Psoas muscle (tissue), 7 donors: ENCODE measurements at regions not wholly inside any gene's neighbourhood (a gene's known extent, or its start where the extent isn't known, plus 50 kb on each side); places are given as distances from the start of the nearest gene placed in this dataset.
"Not testable (repeated sequence)": the region's sequence is repeated elsewhere in the genome, so short reads cannot be mapped to it uniquely, and the experiment has no call there.

Source experiments
- ATAC-seq, 4 donors: fragments of 200-7000 bp; cut with Tn5 transposase; one replicate each; pipeline ENCODE4 v1.9.1; 2020; ENCODE audit warnings: moderate library complexity in 3 of 4, mild to moderate bottlenecking in 2 of 4
- DNase-seq, 2 donors: peaks; one replicate each; pipeline ENCODE4 v3.0.0-alpha.2; 2020
- H3K27ac ChIP-seq: fragments of 200-600 bp; one replicate; pipeline ENCODE4 v1.8.0; 2022
- H3K27me3 ChIP-seq, 3 donors: fragments of 200-600 bp in 1 of 3; one replicate each; pipeline versions ENCODE4 v1.6.1 to v1.8.0; 2013 to 2022; ENCODE audit warnings: low read length in 2 of 3, mild to moderate bottlenecking in 2 of 3, moderate library complexity in 1 of 3; ENCODE audit not compliant: insufficient read depth in 3 of 3
- H3K36me3 ChIP-seq, 2 donors: fragments of 200-600 bp in 1 of 2; one replicate each; pipeline versions ENCODE4 v1.6.1 to v1.8.0; 2013 to 2022; ENCODE audit warnings: low read depth in 1 of 2, mild to moderate bottlenecking in 1 of 2, moderate library complexity in 1 of 2; ENCODE audit not compliant: insufficient read depth in 1 of 2
- H3K4me1 ChIP-seq: fragments of 200-600 bp; one replicate; pipeline ENCODE4 v1.8.0; 2022
- H3K4me3 ChIP-seq: fragments of 200-600 bp; one replicate; pipeline ENCODE4 v1.8.0; 2022; ENCODE audit warnings: mild to moderate bottlenecking
- H3K9me3 ChIP-seq: fragments of 200-600 bp; one replicate; pipeline ENCODE4 v1.8.0; 2022
- WGBS, 3 donors: extraction: QIAGEN DNeasy Blood & Tissue Kit; methylation state at CpG; one replicate each; pipeline versions ENCODE4 v1.1.6 to v1.1.7; 2013; 5-methylcytosine and 5-hydroxymethylcytosine counted together
- intact Hi-C, 2 donors: fragments of 100-400 bp; cut with DNase I; formaldehyde crosslinking; loops; one replicate each; pipeline versions ENCODE4 v1.11.0 to v1.14.2; 2022
- TF ChIP-seq, protein P1 (sequence below): fragments of 200-600 bp; IDR thresholded peaks from one replicate; pipeline ENCODE4 v1.8.0; 2022; ENCODE audit warnings: antibody characterized with exemption
- donor health status: healthy with polysubstance abuse.
- donor health status: DM: no; HTN: no; CAD: no; lungs with moderate emphysema.
- donor health status: Bipolar disorder and iron deficiency.
- donor health status: healthy.
- donor health status: DM: yes; HTN: yes; CAD: no.
- donor health status: DM: no; HTN: no; CAD: no.
- donor health status: DM: yes; HTN: yes; CAD: no.

DNA sequence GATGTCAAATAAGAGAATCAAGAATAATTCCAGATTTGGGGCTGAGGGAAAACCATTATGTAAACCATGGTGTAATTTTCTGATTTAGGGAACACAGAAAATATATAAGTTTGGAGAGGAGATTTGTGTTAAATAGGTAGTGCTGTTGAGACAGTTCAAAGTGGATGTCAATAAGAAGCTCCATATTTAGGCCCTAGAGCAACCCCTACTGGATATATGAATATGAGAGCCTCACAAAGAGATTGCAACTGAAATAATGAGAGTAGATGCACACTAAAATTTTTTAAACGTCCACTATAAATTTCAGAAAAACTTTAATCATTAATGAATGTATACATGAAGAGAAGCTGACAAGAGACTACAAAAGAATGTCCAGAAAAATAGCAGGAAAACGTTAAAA is 1447.8 kb upstream of the PRMT6 start:
- Histone ChIP-seq H3K27me3 (no peaks in the 10 kb centered on the region), H3K36me3 (no peaks in the 10 kb centered on the region), H3K4me1 (no peaks in the 10 kb centered on the region), H3K27ac (no peak overlapping the region), H3K4me3 (no peak overlapping the region), H3K9me3 (no peaks in the 10 kb centered on the region)
- TF ChIP-seq, protein P1, sequence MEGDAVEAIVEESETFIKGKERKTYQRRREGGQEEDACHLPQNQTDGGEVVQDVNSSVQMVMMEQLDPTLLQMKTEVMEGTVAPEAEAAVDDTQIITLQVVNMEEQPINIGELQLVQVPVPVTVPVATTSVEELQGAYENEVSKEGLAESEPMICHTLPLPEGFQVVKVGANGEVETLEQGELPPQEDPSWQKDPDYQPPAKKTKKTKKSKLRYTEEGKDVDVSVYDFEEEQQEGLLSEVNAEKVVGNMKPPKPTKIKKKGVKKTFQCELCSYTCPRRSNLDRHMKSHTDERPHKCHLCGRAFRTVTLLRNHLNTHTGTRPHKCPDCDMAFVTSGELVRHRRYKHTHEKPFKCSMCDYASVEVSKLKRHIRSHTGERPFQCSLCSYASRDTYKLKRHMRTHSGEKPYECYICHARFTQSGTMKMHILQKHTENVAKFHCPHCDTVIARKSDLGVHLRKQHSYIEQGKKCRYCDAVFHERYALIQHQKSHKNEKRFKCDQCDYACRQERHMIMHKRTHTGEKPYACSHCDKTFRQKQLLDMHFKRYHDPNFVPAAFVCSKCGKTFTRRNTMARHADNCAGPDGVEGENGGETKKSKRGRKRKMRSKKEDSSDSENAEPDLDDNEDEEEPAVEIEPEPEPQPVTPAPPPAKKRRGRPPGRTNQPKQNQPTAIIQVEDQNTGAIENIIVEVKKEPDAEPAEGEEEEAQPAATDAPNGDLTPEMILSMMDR, result no peak
- intact Hi-C loops, result no loop called here
- DNase-seq (no peak), ATAC-seq (no peak)
- 33 to 43% (median 34%) methylated on average over 2 of the region's 2 CpGs for WGBS, 3 donors

DNA sequence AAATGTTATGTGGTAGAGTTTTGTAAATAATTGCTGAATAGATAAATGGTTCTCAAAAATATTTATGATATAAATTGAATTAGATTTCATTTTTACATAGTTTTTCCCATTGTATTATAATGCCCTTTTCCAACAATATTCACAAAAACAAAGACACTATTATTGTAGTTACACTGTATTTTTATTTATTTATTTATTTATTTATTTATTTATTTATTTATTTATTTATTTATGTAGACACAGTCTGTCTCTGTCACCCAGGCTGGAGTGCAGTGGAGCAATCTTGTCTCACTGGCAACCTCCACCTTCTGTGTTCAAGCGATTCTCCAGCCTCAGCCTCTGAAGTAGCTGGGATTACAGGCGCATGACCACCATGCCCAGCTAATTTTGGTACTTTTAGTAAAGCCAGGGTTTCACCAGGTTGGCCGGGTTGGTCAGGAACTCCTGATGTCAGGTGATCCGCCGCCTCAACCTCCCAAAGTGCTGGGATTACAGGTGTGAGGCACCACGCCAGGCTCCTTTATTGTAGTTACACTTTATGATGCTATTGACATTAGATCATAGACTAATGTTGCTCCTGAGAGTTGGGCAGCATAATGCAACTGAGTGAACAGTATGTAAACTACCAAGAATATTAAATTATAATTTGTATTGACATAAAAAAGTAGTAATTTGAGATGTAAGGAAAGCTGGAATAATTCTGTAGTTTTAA is 1430.0 kb upstream of the PRMT6 start:
- H3K27me3 ChIP-seq, result no peaks in the 10 kb centered on the region
- ATAC-seq, result no peak
- no peaks in the 10 kb centered on the region for H3K4me1 ChIP-seq
- no peak for DNase-seq
- no peak overlapping the region for H3K27ac ChIP-seq
- TF ChIP-seq, protein P1, result no peak
- intact Hi-C loops, result no loop called here
- H3K9me3 ChIP-seq, result no peaks in the 10 kb centered on the region
- no peak overlapping the region for H3K4me3 ChIP-seq
- no peaks in the 10 kb centered on the region for H3K36me3 ChIP-seq
- WGBS, 3 donors, result 72 to 77% (median 74%) methylated on average over 6 of the region's 6 CpGs

DNA sequence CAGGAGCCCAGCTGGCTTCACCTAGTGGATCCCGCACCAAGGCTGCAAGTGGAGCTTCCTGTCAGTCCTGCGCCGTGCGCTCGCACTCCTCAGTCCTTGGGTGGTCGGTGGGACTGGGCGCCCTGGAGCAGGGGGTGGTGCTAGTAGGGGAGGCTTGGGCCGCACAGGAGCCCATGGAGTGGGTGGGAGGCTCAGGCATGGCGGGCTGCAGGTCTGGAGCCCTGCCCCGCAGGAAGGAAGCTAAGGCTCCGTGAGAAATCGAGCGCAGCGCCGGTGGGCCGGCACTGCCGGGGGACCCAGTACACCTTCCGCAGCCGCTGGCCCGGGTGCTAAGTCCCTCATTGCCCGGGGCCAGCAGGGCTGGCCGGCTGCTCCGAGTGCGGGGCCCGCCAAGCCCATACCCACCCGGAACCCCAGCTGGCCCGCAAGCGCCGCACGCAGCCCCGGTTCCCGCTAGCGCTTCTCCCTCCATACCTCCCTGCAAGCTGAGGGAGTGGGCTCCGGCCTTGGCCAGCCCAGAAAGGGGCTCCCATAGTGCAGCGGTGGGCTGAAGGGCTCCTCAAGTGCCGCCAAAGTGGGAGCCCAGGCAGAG is 1425.2 kb upstream of the PRMT6 start:
- H3K4me3 ChIP-seq, H3K4me1 ChIP-seq, H3K36me3 ChIP-seq, intact Hi-C loops, DNase-seq, H3K9me3 ChIP-seq, H3K27ac ChIP-seq, H3K27me3 ChIP-seq, ATAC-seq: not testable (repeated sequence)
- 93 to 95% (median 95%) methylated on average over 22 to 35 of the region's 36 CpGs for WGBS, 3 donors

DNA sequence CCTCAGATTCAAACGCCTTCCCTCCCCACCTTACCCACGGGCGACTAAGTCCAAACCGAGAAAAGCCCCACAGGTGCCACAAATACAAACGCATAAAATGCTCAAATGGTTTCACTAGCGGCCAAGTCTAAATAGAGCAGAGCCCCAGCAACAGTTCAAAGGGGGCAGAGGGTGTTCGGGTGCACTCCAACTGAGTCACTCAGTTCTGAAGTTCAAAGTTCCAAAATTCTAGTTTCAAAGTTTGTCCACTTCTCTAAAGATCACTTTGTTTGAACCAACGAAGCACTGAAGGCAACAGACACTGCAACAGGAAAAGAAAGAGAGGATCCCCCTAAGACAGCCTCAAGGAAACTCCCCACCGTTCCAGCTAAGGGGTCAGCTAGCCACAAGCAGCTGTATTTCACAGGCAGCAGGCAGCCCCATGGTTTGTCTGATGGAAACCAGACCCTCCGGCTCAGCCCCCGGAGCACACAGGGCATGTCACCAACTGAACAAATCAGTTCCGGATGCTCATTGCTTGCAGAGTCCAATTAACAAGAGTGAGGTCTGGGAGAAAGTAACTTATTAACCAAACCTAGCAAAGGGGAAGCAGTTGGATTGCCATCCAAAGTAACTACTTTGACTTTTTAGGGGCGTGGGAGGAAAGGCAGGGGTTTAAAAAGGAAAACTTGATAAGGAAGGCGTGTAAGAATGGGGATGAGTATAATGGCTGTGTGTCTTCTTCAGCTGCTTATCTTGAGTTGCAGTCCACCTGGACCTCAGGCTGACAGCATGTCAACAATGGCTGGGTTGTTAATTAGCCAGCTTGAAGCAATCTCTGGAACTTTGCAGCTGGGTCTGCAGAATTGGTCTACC is 1423.9 kb upstream of the PRMT6 start:
- H3K27ac ChIP-seq, result no peak overlapping the region
- ATAC-seq, result no peak
- DNase-seq, result no peak
- H3K4me3 ChIP-seq, result no peak overlapping the region
- no peaks in the 10 kb centered on the region for H3K4me1 ChIP-seq
- WGBS, 3 donors, result 47 to 53% (median 50%) methylated on average over 14 of the region's 14 CpGs
- no peaks in the 10 kb centered on the region for H3K9me3 ChIP-seq
- intact Hi-C loops, result no loop called here
- H3K27me3 ChIP-seq, result no peaks in the 10 kb centered on the region
- TF ChIP-seq, protein P1, result no peak
- H3K36me3 ChIP-seq, result no peaks in the 10 kb centered on the region

DNA sequence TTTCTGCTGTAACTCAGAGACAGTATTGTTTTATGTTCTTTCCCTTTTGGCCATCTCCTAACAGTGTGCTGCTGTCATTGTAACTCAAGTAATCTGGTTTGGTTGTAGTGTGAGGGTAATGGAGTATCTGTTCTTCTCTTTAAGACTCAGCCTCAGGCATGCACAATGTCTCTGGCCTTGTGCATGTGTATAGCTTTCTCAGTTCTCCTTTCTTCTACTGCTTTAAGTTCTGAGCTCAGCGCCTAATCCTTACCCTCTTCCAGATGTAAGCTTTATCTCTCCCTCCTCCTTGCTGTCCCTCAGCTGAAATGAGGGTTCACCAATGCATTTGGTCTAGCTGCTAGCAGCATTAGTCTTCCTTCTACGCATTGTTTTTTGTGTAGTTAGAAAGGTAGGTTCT is 1420.4 kb upstream of the PRMT6 start:
- DNase-seq, result no peak
- Histone ChIP-seq H3K27me3 (no peaks in the 10 kb centered on the region), H3K9me3 (no peaks in the 10 kb centered on the region), H3K27ac (no peak overlapping the region), H3K36me3 (no peaks in the 10 kb centered on the region), H3K4me1 (no peaks in the 10 kb centered on the region), H3K4me3 (no peak overlapping the region)
- WGBS, 3 donors, result 73 to 91% (median 79%) methylated on average over 2 of the region's 2 CpGs
- no peak for ATAC-seq
- intact Hi-C loops, result no loop called here
- TF ChIP-seq, protein P1, result no peak
